ENCODE measurements at regions not wholly inside any gene's neighbourhood (a gene's known extent, or its start where the extent isn't known, plus 50 kb on each side); places are given as distances from the start of the nearest gene placed in this dataset.

- no peak for TF ChIP-seq NFIC (IDR thresholded peaks at IDR 0.05; ENCODE audit: low read length)
- no peak for TF ChIP-seq JUND (CRISPR knock-in tag; IDR thresholded peaks at IDR 0.05)
Observed at GRCh38 chr4:150005537-150005936, 72.7 kb upstream of the DCLK2 start.
